ENCODE measurements at regions not wholly inside any gene's neighbourhood (a gene's known extent, or its start where the extent isn't known, plus 50 kb on each side); places are given as distances from the start of the nearest gene placed in this dataset.

GRCh38 chr7:13077466-13077865 lies 390.0 kb downstream of the ARL4A start:
- TF ChIP-seq CTCF (IDR thresholded peaks at IDR 0.05): no peak
- no peak for TF ChIP-seq POLR2A (IDR thresholded peaks at IDR 0.05)
